Left lung (tissue), 4 donors: ENCODE measurements at regions not wholly inside any gene's neighbourhood (a gene's known extent, or its start where the extent isn't known, plus 50 kb on each side); places are given as distances from the start of the nearest gene placed in this dataset.

Experiments
- ATAC-seq: fragments of 200-7000 bp; cut with Tn5 transposase; one replicate; pipeline ENCODE4 v1.9.1; 2020; ENCODE audit warnings: moderate library complexity
- DNase-seq, 4 donors: peaks; one replicate each; pipeline ENCODE4 v3.0.0-alpha.2; 2013 to 2020
- H3K27ac ChIP-seq, 2 donors: fragments of 200-600 bp; sonication (generic) in 1 of 2; one replicate each; pipeline versions ENCODE4 v1.5.0 to v1.8.0; 2020 to 2021
- H3K27me3 ChIP-seq, 2 donors: fragments of 200-600 bp; sonication (generic) in 1 of 2; one replicate each; pipeline versions ENCODE4 v1.5.0 to v1.8.0; 2020 to 2021
- H3K36me3 ChIP-seq, 2 donors: fragments of 200-600 bp; sonication (generic) in 1 of 2; one replicate each; pipeline versions ENCODE4 v1.5.0 to v1.8.0; 2020 to 2021
- H3K4me1 ChIP-seq, 2 donors: fragments of 200-600 bp; one replicate each; pipeline ENCODE4 v1.8.0; 2021
- H3K4me3 ChIP-seq, 2 donors: fragments of 200-600 bp; sonication (generic) in 1 of 2; one replicate each; pipeline versions ENCODE4 v1.5.0 to v1.8.0; 2020 to 2021; ENCODE audit warnings: mild to moderate bottlenecking in 1 of 2
- H3K9me3 ChIP-seq, 2 donors: fragments of 200-600 bp; sonication (generic) in 1 of 2; one replicate each; pipeline versions ENCODE4 v1.5.0 to v1.8.0; 2020 to 2021
- intact Hi-C, 2 donors: fragments of 100-400 bp; cut with DNase I; formaldehyde crosslinking; loops; one replicate each; pipeline versions ENCODE4 v1.11.2 to v1.14.2; 2022
- TF ChIP-seq, protein P1 (sequence below), 2 donors: fragments of 200-600 bp; sonication (generic) in 1 of 2; IDR thresholded peaks; one replicate each; pipeline versions ENCODE4 v1.5.0 to v1.8.0; 2021; ENCODE audit warnings: antibody characterized with exemption in 2 of 2
- donor health status: DM: no; HTN: yes; CAD: no.
- donor health status: DM: no; HTN: no; CAD: no.

DNA sequence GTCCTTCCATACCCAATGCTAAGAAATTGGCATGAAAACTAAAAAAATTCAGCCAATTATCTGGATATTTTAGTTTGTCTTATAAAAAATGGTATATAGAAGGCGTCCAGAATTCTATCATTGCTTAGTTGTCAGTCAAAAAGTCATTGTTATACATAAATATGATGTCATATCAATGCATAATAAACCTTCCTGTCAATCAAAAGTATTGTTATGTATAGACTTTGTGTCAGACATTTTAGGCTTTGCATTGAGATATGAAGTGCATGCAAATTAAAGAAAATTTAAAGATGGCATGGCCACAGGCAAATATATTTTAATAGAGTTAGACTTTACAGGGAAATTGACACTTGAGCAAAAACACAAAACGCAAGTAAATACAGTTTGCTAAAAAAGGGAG is 173.4 kb upstream of the FANCL start:
- no peaks in the 10 kb centered on the region for H3K9me3 ChIP-seq
- intact Hi-C loops: no loop called here
- no peak overlapping the region for H3K4me3 ChIP-seq
- DNase-seq (no peak), ATAC-seq (no peak)
- TF ChIP-seq, protein P1, sequence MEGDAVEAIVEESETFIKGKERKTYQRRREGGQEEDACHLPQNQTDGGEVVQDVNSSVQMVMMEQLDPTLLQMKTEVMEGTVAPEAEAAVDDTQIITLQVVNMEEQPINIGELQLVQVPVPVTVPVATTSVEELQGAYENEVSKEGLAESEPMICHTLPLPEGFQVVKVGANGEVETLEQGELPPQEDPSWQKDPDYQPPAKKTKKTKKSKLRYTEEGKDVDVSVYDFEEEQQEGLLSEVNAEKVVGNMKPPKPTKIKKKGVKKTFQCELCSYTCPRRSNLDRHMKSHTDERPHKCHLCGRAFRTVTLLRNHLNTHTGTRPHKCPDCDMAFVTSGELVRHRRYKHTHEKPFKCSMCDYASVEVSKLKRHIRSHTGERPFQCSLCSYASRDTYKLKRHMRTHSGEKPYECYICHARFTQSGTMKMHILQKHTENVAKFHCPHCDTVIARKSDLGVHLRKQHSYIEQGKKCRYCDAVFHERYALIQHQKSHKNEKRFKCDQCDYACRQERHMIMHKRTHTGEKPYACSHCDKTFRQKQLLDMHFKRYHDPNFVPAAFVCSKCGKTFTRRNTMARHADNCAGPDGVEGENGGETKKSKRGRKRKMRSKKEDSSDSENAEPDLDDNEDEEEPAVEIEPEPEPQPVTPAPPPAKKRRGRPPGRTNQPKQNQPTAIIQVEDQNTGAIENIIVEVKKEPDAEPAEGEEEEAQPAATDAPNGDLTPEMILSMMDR (IDR thresholded peaks at IDR 0.05): no peak
- H3K4me1 ChIP-seq: no peaks in the 10 kb centered on the region
- no peaks in the 10 kb centered on the region for H3K27me3 ChIP-seq
- H3K27ac ChIP-seq: no peak overlapping the region
- H3K36me3 ChIP-seq: no peaks in the 10 kb centered on the region

DNA sequence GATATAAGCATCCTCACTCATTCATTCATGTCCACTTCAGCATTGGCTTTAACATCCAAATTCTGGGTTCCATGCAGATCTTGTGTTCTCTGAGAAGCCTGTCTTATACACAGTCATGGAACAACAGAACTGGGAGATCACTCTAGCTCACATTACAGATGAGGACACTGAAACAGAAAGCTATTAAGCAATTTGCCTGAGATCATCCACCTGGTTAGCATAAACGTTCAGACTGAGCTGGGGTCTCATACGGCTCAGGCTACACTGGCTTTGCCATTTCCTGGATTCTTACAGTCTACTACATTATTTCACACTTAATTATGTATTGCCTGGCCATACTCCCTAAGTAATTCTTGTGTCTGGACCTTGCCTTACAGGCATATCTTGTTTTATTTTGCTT is 169.4 kb upstream of the FANCL start:
- Histone ChIP-seq H3K4me3 (no peak overlapping the region), H3K4me1 (no peaks in the 10 kb centered on the region), H3K9me3 (no peaks in the 10 kb centered on the region), H3K36me3 (no peaks in the 10 kb centered on the region), H3K27me3 (no peaks in the 10 kb centered on the region), H3K27ac (no peak overlapping the region)
- ATAC-seq (no peak), DNase-seq (peak in 2 of 4 donors; percentile 12 to 43)
- TF ChIP-seq, protein P1 (IDR thresholded peaks at IDR 0.05): no peak
- intact Hi-C loops: no loop called here

DNA sequence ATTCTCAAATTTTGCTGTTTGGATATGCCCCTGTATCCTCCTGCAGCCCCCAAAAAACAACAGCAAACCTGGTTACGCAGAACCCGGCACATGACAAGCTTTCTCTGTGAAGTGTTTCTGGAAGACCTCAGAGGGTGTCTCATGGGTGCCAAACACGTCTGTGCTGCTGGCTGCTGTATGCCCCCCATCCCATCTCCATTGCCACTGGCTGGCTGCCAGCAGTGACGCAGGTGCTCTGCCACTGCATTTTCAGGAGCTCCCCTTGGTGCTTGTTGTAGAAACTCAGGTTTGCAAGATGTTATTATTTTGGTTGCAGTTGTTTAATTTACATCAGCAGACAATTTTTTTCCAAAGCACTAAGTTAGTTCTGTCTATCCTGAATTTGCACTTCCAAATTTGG is 166.4 kb upstream of the FANCL start:
- Histone ChIP-seq H3K4me1 (no peaks in the 10 kb centered on the region), H3K27ac (no peak overlapping the region), H3K4me3 (no peak overlapping the region), H3K27me3 (no peaks in the 10 kb centered on the region), H3K9me3 (no peaks in the 10 kb centered on the region), H3K36me3 (no peaks in the 10 kb centered on the region)
- DNase-seq: no peak
- TF ChIP-seq, protein P1 (IDR thresholded peaks at IDR 0.05): no peak
- intact Hi-C loops: no loop called here
- no peak for ATAC-seq

DNA sequence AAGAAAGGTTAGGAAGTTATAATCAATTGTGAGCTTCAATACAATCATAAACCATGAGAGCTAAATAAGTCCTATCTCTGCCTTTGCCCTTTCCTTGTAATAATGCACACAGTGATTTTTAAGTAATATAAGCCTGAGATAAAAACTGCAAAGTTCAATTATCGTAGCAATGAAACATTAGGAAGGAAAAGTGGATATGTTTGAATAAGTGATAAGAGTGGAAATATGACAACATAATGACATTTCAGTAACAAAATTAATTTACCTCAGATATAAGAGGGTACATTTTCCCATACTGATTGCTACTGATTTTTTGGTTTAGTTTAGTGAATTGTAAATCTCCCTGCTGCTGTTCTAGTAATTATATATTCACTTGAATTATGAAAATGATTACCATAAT is 164.2 kb upstream of the FANCL start:
- no peak overlapping the region for H3K4me3 ChIP-seq
- H3K27ac ChIP-seq: no peak overlapping the region
- TF ChIP-seq, protein P1 (IDR thresholded peaks at IDR 0.05): no peak
- intact Hi-C loops: no loop called here
- DNase-seq (no peak), ATAC-seq (no peak)
- H3K27me3 ChIP-seq: no peaks in the 10 kb centered on the region
- no peaks in the 10 kb centered on the region for H3K36me3 ChIP-seq
- no peaks in the 10 kb centered on the region for H3K9me3 ChIP-seq
- H3K4me1 ChIP-seq: no peaks in the 10 kb centered on the region

DNA sequence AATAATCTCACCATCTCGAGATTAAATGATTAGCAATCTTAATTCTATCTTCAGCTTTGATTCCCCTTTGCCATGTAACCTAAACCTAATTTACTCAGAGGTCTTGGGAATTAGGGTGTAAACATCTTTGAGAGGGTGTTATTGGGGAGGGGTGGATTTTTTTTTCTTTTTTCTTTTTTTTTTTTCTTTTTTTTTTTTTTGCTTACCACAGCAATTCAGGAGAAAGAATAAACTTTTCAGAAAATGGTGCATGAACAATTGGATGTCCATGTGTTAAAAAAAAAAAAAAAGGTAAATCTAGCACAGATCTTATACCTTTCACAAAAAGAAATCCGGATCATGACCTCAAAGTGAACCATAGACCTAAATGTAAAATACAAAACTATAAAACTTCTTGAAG is 160.8 kb upstream of the FANCL start:
- H3K4me3 ChIP-seq: no peak overlapping the region
- intact Hi-C loops: no loop called here
- no peaks in the 10 kb centered on the region for H3K27me3 ChIP-seq
- H3K36me3 ChIP-seq: no peaks in the 10 kb centered on the region
- TF ChIP-seq, protein P1 (IDR thresholded peaks at IDR 0.05): no peak
- no peak for DNase-seq
- ATAC-seq: no peak
- H3K4me1 ChIP-seq: no peaks in the 10 kb centered on the region
- no peaks in the 10 kb centered on the region for H3K9me3 ChIP-seq
- H3K27ac ChIP-seq: no peak overlapping the region
